ENCODE measurements at regions not wholly inside any gene's neighbourhood (a gene's known extent, or its start where the extent isn't known, plus 50 kb on each side); places are given as distances from the start of the nearest gene placed in this dataset.

DNA sequence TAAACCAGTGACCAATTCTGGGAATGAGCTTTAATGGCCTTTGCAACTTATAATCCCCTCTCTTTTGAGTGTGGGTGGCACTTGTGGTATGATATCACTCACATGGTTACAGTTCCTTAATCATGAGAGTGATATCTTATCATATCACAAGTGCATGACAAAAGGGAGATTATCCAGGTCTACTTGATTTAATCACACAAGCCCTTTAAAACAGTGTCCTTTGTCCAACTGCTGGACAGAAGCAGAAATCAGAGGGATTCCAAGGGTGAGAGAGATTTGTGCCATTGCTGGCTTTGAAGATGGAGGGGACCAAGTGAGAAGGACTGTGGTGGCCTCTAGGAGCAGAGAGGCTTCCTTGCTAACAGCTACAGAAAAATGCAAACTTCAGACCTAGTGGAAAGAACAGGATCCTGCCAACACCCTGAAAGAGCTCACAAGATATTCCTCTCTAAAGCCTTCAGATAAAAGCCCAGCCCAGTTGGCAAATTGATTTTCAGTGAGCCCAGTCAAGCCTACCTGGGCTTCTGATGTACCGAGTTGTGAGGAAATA is 279.0 kb upstream of the TLE4 start:
- TF ChIP-seq, protein P1, sequence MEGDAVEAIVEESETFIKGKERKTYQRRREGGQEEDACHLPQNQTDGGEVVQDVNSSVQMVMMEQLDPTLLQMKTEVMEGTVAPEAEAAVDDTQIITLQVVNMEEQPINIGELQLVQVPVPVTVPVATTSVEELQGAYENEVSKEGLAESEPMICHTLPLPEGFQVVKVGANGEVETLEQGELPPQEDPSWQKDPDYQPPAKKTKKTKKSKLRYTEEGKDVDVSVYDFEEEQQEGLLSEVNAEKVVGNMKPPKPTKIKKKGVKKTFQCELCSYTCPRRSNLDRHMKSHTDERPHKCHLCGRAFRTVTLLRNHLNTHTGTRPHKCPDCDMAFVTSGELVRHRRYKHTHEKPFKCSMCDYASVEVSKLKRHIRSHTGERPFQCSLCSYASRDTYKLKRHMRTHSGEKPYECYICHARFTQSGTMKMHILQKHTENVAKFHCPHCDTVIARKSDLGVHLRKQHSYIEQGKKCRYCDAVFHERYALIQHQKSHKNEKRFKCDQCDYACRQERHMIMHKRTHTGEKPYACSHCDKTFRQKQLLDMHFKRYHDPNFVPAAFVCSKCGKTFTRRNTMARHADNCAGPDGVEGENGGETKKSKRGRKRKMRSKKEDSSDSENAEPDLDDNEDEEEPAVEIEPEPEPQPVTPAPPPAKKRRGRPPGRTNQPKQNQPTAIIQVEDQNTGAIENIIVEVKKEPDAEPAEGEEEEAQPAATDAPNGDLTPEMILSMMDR (IDR thresholded peaks at IDR 0.05) = no peak
- no peak for TF ChIP-seq ZFX (IDR thresholded peaks at IDR 0.05; ENCODE audit: borderline replicate concordance)
- no peak overlapping the region for H3K27ac ChIP-seq

GRCh38 chr9:79300068-79300467 is 271.7 kb upstream of the TLE4 start:
- TF ChIP-seq ZFX (IDR thresholded peaks at IDR 0.05; ENCODE audit: borderline replicate concordance) = no peak
- TF ChIP-seq, protein P1 (IDR thresholded peaks at IDR 0.05) = no peak
- H3K27ac ChIP-seq = no peak overlapping the region

GRCh38 chr9:79301085-79301484 is 270.7 kb upstream of the TLE4 start:
- no peak overlapping the region for H3K27ac ChIP-seq
- TF ChIP-seq ZFX (IDR thresholded peaks at IDR 0.05; ENCODE audit: borderline replicate concordance) = no peak
- TF ChIP-seq, protein P1 (IDR thresholded peaks at IDR 0.05) = no peak

DNA sequence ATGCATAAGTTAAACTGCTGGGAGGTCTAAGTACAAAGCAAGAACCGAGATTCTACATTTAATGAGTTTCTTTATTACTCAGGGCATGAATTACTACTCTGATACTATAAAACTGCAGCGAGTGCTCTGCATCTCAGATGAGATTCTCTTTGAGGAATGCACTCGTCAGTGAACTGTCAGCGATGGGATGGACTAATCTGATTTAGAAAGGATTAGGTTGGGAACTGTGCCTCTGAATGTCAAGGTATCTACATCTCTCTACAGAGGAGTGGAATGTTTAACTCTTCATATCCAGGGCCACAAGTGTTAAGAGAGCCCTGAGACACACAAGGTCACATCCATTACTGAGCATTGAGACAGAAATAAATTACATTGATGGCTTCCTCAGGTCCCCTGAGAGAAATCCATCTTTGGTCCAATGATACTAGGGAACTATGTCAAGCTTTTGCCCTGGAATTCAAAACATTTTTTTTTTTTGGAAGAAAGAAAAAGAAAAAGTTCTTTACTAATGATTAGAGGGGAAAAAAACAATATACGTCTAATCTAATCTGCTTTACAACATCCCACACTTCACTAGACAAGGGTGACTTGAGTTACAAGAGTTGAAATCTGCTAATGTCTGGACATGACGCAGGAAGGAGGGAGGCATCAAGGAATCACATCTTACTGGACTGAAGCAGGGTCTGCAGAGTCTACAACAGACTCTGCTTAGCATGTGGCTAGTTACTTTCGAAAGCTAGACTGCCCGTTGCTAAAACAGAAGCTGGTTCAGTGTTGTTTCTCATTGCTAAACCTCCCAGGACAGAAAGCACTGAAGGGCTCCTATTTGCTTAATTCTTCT is 270.0 kb upstream of the TLE4 start:
- TF ChIP-seq, protein P1 (IDR thresholded peaks at IDR 0.05) = no peak
- no peak for TF ChIP-seq ZFX (IDR thresholded peaks at IDR 0.05; ENCODE audit: borderline replicate concordance)
- H3K27ac ChIP-seq = no peak overlapping the region

DNA sequence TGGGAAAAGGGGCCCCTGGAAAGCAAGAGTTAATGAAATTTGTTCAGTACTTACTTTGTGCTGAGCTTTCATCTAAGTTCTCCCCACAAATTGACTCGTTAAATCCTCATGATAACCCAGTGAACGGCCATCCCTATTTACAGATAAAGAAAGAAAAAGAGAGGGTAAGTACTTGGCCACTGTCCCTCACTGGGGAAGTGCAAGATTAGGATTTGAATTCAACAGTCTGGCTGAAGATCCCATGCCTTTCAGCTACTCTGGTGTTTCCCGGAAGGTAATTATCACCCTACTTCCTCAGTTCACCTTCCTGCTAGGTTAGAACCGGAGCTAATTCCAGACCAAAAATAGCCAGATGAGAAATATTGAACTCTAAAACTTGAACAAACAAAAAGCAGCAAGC is 269.2 kb upstream of the TLE4 start:
- no peak overlapping the region for H3K27ac ChIP-seq
- TF ChIP-seq, protein P1 (IDR thresholded peaks at IDR 0.05) = no peak
- no peak for TF ChIP-seq ZFX (IDR thresholded peaks at IDR 0.05; ENCODE audit: borderline replicate concordance)

GRCh38 chr9:79308012-79308411 is 263.8 kb upstream of the TLE4 start:
- no peak overlapping the region for H3K27ac ChIP-seq
- no peak for TF ChIP-seq ZFX (IDR thresholded peaks at IDR 0.05; ENCODE audit: borderline replicate concordance)
- TF ChIP-seq, protein P1 (IDR thresholded peaks at IDR 0.05) = no peak

All from 22Rv1 (cell line).